Pancreas (tissue), 10 donors: ENCODE measurements at regions not wholly inside any gene's neighbourhood (a gene's known extent, or its start where the extent isn't known, plus 50 kb on each side); places are given as distances from the start of the nearest gene placed in this dataset.

Experiments used
- ATAC-seq, 4 donors: fragments of 200-7000 bp; cut with Tn5 transposase; one replicate each; pipeline versions ENCODE4 v1.8.0 to v1.9.1; 2020; ENCODE audit warnings: mild to moderate bottlenecking in 4 of 4, moderate library complexity in 4 of 4
- DNase-seq, 6 donors: peaks; one replicate each; pipeline ENCODE4 v3.0.0-alpha.2; 2020
- FAIRE-seq: peaks from 2 replicates; lab custom pipeline; 2012; peaks lifted over from hg19 to GRCh38; lab: Jason Lieb, UNC
- H3K27ac ChIP-seq, 4 donors: fragments of 200-600 bp; sonication (generic); 1 replicate in 3 of 4; 2 replicates in 1 of 4; pipeline versions ENCODE4 v1.5.0 to v1.8.0; 2020
- H3K27me3 ChIP-seq, 4 donors: fragments of 200-600 bp; one replicate each; pipeline ENCODE4 v1.8.0; 2021
- H3K36me3 ChIP-seq, 3 donors: fragments of 200-600 bp; sonication (generic) in 1 of 3; one replicate each; pipeline versions ENCODE4 v1.5.0 to v1.8.0; 2020 to 2021
- H3K4me1 ChIP-seq, 3 donors: fragments of 200-600 bp; one replicate each; pipeline ENCODE4 v1.8.0; 2021
- H3K4me3 ChIP-seq, 4 donors: fragments of 200-600 bp; sonication (generic) in 2 of 4; one replicate each; pipeline versions ENCODE4 v1.5.0 to v1.8.0; 2020 to 2021
- H3K9me3 ChIP-seq, 4 donors: fragments of 200-600 bp; one replicate each; pipeline ENCODE4 v1.8.0; 2021
- CTCF ChIP-seq, 4 donors: fragments of 200-600 bp; sonication (generic) in 3 of 4; IDR thresholded peaks; one replicate each; pipeline versions ENCODE4 v1.5.0 to v1.8.0; 2021; ENCODE audit warnings: antibody characterized with exemption in 4 of 4
- WGBS, 2 donors: extraction: QIAGEN DNeasy Blood & Tissue Kit; methylation state at CpG; one replicate each; pipeline ENCODE4 v1.1.7; 2013; 5-methylcytosine and 5-hydroxymethylcytosine counted together
- intact Hi-C, 3 donors: fragments of 100-400 bp; cut with DNase I; formaldehyde crosslinking; loops; one replicate each; pipeline versions ENCODE4 v1.11.1 to v1.14.2; 2022
- donor health status: healthy with polysubstance abuse.
- donor health status: DM: no; HTN: no; CAD: no; lungs with moderate emphysema.
- donor health status: DM: no; HTN: no; CAD: no.
- donor health status: control.
- donor health status: control.
- donor health status: Bipolar disorder and iron deficiency.
- donor health status: DM: yes; HTN: yes; CAD: no.
- donor health status: DM: no; HTN: no; CAD: no.
- donor health status: DM: no; HTN: no; CAD: no.
- donor health status: DM: yes; HTN: yes; CAD: no.

GRCh38 chr6:121584586-121585369 lies 149.3 kb downstream of the GJA1 start:
- ATAC-seq = peak in 1 of 4 donors; percentile 27
- intact Hi-C loops = no loop called here
- H3K9me3 ChIP-seq = no peaks in the 10 kb centered on the region
- no peaks in the 10 kb centered on the region for H3K36me3 ChIP-seq
- no peaks in the 10 kb centered on the region for H3K4me1 ChIP-seq
- 74 to 75% methylated on average over 4 of the region's 4 CpGs for WGBS, 2 donors
- no peak for DNase-seq
- TF ChIP-seq CTCF (IDR thresholded peaks at IDR 0.05) = no peak
- FAIRE-seq = peak; percentile 39
- H3K27me3 ChIP-seq = no peaks in the 10 kb centered on the region
- no peak overlapping the region for H3K4me3 ChIP-seq
- H3K27ac ChIP-seq = no peak overlapping the region

GRCh38 chr6:121590438-121590837 lies 155.0 kb downstream of the GJA1 start:
- intact Hi-C loops = no loop called here
- Histone ChIP-seq H3K4me1 (no peaks in the 10 kb centered on the region), H3K9me3 (no peaks in the 10 kb centered on the region), H3K27ac (no peak overlapping the region), H3K27me3 (no peaks in the 10 kb centered on the region), H3K4me3 (no peak overlapping the region), H3K36me3 (no peaks in the 10 kb centered on the region)
- FAIRE-seq (no peak), ATAC-seq (no peak), DNase-seq (no peak)
- WGBS, 2 donors = 38 to 51% methylated on average over 2 of the region's 2 CpGs
- no peak for TF ChIP-seq CTCF (IDR thresholded peaks at IDR 0.05)

GRCh38 chr6:121590916-121591315 lies 155.5 kb downstream of the GJA1 start:
- no peak for TF ChIP-seq CTCF (IDR thresholded peaks at IDR 0.05)
- FAIRE-seq = no peak
- Histone ChIP-seq H3K4me3 (no peak overlapping the region), H3K36me3 (no peaks in the 10 kb centered on the region), H3K27ac (no peak overlapping the region), H3K9me3 (no peaks in the 10 kb centered on the region), H3K27me3 (no peaks in the 10 kb centered on the region), H3K4me1 (no peaks in the 10 kb centered on the region)
- WGBS, 2 donors = 82 to 87% methylated on average over 4 of the region's 4 CpGs
- intact Hi-C loops = no loop called here
- ATAC-seq = no peak
- no peak for DNase-seq

GRCh38 chr6:121592261-121592935 lies 157.0 kb downstream of the GJA1 start:
- Histone ChIP-seq H3K27ac (no peak overlapping the region), H3K36me3 (no peaks in the 10 kb centered on the region), H3K9me3 (no peaks in the 10 kb centered on the region), H3K27me3 (no peaks in the 10 kb centered on the region), H3K4me1 (no peaks in the 10 kb centered on the region), H3K4me3 (no peak overlapping the region)
- ATAC-seq = no peak
- intact Hi-C loops = no loop called here
- WGBS, 2 donors = 74 to 80% methylated on average over 7 of the region's 7 CpGs
- TF ChIP-seq CTCF (IDR thresholded peaks at IDR 0.05) = no peak
- FAIRE-seq = no peak
- no peak for DNase-seq
